ENCODE measurements at regions not wholly inside any gene's neighbourhood (a gene's known extent, or its start where the extent isn't known, plus 50 kb on each side); places are given as distances from the start of the nearest gene placed in this dataset.
A peak's percentile ranks its signal among the peaks of the same experiment; 100 is the strongest.
"Not testable (repeated sequence)": the region's sequence is repeated elsewhere in the genome, so short reads cannot be mapped to it uniquely, and the experiment has no call there.

- no peak for DNase-seq (ENCODE audit: low spot score)
These were observed 138.9 kb downstream of the LARP7 start for GRCh38 chr4:112775801-112776200.

DNA sequence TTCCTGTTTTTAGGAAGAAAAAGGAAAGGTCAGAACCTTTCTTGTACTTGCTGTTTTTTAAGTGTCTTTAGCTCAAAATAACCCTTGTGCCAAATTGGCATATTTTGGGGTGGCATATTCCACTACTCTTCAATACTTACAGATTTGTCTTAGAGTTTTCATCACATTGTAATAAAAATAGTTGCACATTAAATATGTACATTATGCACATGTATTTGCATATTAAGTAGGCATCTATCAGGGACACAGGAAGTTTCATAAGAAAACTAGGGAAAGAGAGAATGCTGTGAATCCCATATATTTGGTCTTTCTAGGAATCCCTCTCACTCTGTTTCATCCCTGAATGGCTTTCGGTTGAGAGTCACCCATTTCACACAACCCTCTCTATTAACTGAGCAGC lies 139.6 kb downstream of the LARP7 start:
- no peak for DNase-seq (ENCODE audit: low spot score)

DNA sequence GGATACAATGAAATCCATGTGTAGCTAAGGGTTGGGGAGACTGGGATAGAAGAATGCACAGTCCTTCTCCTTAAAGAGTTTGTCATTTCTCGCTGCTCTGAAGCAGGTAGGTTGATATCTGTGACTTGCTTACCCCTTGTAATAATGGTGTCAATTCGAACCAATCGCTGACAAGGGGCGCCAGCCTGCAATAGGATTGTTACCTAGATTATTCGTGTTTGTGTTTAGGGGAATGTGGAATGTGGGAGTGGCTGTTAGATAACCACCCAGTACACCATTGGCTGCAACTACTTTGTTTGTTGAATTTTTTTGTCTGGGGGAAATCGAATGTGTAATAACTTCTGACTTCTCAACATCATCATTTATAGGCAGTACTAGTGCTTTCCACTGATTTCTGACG lies 141.6 kb downstream of the LARP7 start:
- DNase-seq (ENCODE audit: low spot score), result no peak

DNA sequence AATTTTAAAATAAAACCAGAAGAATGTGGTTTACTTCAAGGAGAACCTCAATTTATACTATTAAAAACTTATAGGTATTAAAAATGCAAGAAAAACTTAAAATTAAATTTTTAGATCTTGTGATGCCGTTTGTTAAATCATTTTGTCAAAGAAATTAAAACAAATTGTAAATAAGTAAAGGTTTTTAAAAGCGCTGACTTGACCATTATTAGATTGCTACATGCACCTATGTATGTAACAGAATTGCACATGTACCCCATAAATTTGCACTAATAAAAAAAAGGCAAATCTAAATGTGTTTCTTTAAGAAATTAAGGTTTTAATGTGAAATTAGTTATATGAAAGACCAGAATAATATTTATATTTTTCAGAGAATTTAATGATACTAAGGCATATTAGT lies 156.1 kb downstream of the LARP7 start:
- no peak for DNase-seq (ENCODE audit: low spot score)

DNA sequence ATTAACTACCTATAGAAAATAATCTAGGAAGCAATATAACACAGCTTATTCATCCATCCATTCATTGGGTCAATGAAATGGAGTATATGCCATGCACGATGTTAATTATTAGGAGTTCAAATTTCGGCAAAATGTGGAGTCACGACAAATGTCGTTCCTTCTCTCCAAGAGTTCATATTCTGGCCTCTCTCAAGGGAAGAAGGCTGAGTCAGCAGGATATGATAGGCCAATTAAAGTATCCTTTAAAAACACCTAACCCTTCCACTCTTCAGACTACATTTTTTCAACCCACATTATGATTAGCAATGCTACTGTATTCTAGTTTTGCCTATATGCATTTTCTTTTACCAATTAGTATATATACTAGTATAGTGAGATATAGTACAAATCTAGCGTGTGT lies 163.1 kb downstream of the LARP7 start:
- DNase-seq (ENCODE audit: low spot score), result no peak

DNA sequence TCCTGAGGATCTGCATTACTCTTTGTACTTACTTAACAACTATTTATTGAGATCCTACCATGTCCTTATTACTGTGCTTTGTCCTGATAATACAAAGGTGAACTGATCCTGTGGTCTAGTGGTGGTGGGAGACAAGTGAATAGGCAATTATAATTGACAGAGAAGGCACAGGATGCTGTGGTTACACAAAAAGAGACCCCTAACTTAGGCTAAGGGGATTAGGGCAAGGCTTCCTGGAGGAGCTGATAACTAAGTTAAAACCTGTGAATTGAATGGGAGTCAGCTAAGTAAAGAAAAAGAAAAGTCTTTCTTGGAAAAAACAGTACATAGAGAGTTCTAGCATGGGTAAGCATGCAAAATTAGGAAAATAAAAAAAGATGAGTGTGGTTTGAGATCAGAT lies 164.4 kb downstream of the LARP7 start:
- DNase-seq (ENCODE audit: low spot score), result no peak

- no peak for DNase-seq (ENCODE audit: low spot score)
These were observed 165.8 kb downstream of the LARP7 start for GRCh38 chr4:112802780-112803179.

GRCh38 chr4:112807083-112807482 lies 170.1 kb downstream of the LARP7 start:
- no peak for DNase-seq (ENCODE audit: low spot score)

GRCh38 chr4:112808001-112808400 lies 171.1 kb downstream of the LARP7 start:
- no peak for DNase-seq (ENCODE audit: low spot score)

DNA sequence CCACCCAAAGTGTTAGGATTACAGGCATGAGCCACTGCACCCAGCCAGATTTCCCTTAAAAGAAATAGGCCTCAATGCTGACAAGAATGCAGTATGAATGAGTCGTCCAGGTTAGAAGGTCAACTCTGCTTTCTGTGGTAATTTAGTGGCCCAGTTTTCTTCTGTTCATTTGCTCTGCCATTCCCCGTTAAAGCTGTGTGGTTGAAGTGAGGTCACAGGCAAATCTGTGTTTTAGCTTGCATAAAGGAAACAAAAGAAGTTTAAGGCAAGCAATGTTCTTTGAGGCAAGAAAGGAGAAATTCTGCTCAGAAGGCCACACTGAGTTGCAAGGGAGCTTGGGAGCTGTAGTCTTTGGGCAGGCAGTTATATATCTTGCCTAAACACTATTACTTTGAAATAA lies 176.8 kb downstream of the LARP7 start:
- DNase-seq (ENCODE audit: low spot score), result peak; percentile 25

DNA sequence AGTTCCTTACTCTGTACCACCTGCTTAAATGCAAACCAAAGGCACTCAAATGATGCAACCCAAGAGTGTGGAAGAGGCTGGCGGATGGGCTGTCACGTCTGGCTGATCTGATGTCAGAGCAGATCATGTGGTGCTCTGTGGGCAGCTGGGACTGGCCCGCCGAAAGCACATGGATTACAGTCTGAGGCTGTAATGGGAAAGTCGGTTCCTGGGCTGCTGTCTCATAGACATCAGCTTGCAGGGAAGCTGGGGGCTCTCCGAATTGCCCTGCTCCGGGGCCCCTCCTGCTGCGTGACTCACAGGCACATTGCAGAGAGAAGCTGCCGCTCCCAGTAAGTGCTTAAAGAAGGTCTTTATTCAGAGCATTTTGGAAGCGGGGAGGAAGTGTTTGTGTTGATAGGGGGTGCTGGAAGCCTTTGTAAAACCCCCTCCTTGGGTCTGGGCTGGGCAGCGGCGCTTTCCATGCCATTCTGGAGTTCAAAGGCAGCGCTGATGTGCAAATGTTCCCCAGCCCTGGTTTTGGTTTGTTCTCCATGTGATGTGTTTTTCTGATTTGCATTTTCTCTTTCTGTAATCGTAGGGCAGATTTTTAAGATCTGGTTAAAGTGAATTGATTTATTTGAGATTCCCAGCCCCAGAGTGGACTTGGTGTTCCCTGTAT lies 181.1 kb downstream of the LARP7 start:
- DNase-seq (ENCODE audit: low spot score), result peak; percentile 88

GRCh38 chr4:112818594-112818965 lies 181.6 kb downstream of the LARP7 start:
- no peak for DNase-seq (ENCODE audit: low spot score)

- DNase-seq (ENCODE audit: low spot score), result no peak
These were observed 182.8 kb downstream of the LARP7 start for GRCh38 chr4:112819729-112820128.

DNA sequence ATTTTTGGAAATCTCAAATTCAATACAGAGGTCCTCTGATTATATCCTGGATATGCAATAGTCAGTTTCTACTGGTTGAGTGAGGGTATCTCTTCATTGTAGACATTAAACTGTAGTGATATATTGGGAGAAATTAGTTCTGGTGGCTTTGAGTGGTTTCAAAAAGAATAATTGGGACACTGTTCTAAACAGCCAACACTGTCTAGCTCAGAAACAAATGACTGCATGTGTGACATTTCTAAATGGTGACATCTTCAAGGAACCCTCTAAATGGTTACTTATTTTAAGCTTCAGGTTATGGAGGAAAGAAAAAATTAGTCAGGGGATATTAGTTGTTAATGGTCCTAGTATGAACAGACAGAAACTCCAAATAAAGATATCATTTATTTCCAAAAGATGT lies 186.2 kb downstream of the LARP7 start:
- no peak for DNase-seq (ENCODE audit: low spot score)

- DNase-seq (ENCODE audit: low spot score), result no peak
These were observed 186.7 kb downstream of the LARP7 start for GRCh38 chr4:112823606-112824005.

- DNase-seq (ENCODE audit: low spot score), result no peak
These were observed 193.9 kb downstream of the LARP7 start for GRCh38 chr4:112830753-112831386.

DNA sequence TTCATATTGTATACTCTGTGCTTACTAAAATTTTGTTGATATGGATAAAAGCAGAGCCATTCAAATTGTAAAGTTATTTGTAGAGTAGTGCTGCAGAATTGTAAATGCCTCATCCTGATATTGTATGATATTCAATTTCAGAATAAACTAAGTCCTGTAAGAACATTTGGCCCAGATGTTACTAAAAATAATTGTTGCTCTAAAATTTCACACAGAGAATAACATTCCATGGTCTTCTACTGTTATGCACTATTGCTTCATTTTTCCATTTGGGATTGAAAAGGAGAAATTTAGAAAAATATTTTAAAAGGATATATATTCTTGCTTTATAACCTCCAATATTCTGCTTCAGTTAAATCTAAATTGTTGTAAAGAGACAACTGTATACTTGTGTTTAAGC lies 195.6 kb downstream of the LARP7 start:
- no peak for DNase-seq (ENCODE audit: low spot score)

- no peak for DNase-seq (ENCODE audit: low spot score)
These were observed 200.0 kb downstream of the LARP7 start for GRCh38 chr4:112836895-112837294.

GRCh38 chr4:112838015-112838414 lies 201.1 kb downstream of the LARP7 start:
- DNase-seq (ENCODE audit: low spot score), result not testable (repeated sequence)

DNA sequence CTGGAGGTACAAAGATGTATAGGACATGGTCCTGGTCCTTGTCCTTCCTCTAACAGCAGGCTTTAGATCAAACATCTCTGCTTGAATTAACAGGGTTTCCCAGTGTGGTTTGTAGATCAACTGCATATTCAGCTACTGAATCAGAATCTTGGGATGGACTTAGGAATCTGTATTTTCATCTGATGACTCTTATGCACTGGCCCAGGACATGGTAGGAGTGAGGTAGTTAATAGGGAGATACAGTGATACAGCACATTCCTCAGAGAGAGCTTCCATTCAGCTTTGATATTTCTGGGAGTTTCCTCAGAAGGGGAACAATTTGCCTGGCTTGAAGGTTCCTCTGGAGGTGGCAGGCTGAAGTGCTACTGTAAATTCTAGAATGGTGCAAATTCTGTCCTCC lies 203.1 kb downstream of the LARP7 start:
- peak; percentile 55 for DNase-seq (ENCODE audit: low spot score)

GRCh38 chr4:112840619-112841018 lies 203.7 kb downstream of the LARP7 start:
- DNase-seq (ENCODE audit: low spot score), result no peak

- no peak for DNase-seq (ENCODE audit: low spot score)
These were observed 205.6 kb downstream of the LARP7 start for GRCh38 chr4:112842513-112842912.

DNA sequence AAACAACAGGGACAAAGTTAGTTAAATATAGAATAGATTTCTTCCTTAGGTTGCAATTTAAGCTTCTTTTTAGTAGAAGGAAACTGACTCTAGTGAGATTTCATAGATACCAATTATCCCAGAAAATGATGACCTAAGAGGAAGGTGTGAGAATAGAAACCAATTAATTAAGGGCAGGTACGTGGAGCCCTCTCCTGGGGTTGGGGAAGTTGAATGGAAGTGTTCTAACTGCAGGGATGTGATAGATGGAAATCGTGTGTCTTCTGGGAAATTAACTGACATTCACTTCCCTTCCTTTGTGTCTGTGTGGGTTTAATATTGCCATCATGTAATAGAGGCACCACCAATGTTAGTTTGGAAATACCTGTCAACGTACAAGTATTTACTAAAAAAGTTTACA lies 204.1 kb upstream of the ANK2 start:
- no peak for DNase-seq (ENCODE audit: low spot score)

DNA sequence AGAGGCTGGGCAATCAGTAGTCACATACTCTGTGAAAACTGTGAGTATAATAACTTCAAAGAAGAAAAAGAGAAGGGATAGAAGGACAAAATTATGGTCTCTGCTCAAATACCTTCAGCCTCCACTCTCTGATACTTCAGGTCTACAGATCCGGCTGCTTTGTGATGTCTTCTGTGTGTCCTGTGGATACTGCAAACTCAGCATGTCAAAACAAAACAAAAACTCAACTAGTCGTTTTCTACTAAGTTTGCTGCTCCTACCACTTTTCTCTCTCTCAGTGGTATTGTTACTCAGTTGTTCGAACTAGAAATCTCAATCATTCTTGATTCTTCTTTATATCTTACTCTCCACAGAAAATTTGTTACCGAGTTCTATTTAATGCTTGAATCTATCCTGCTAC lies 202.4 kb upstream of the ANK2 start:
- DNase-seq (ENCODE audit: low spot score), result no peak
